ENCODE measurements at regions not wholly inside any gene's neighbourhood (a gene's known extent, or its start where the extent isn't known, plus 50 kb on each side); places are given as distances from the start of the nearest gene placed in this dataset.

GRCh38 chr7:132072873-132073272 lies 503.4 kb downstream of the PLXNA4 start:
- H3K27me3 Mint-ChIP-seq: peaks cover 13% of the 10 kb centered on the region
- H3K9me3 Mint-ChIP-seq: no peaks in the 10 kb centered on the region
- no peaks in the 10 kb centered on the region for H3K36me3 Mint-ChIP-seq (ENCODE audit: low read depth)
- no peak overlapping the region for H3K4me3 Mint-ChIP-seq
- no peaks in the 10 kb centered on the region for H3K4me1 Mint-ChIP-seq (ENCODE audit: low read depth)
- H3K27ac Mint-ChIP-seq: no peak overlapping the region

- Mint-ChIP-seq H3K9me3 (no peaks in the 10 kb centered on the region), H3K27me3 (peaks cover 13% of the 10 kb centered on the region)
These were observed 504.1 kb downstream of the PLXNA4 start for GRCh38 chr7:132072165-132072564.

GRCh38 chr7:132069306-132069705 lies 507.0 kb downstream of the PLXNA4 start:
- H3K27me3 Mint-ChIP-seq: no peaks in the 10 kb centered on the region
- no peak overlapping the region for H3K27ac Mint-ChIP-seq
- no peak overlapping the region for H3K4me3 Mint-ChIP-seq
- H3K9me3 Mint-ChIP-seq: no peaks in the 10 kb centered on the region
- no peaks in the 10 kb centered on the region for H3K4me1 Mint-ChIP-seq (ENCODE audit: low read depth)
- H3K36me3 Mint-ChIP-seq (ENCODE audit: low read depth): no peaks in the 10 kb centered on the region

More at GRCh38 chr7:132072165-132072564, 504.1 kb downstream of the PLXNA4 start:
- Mint-ChIP-seq H3K36me3 (ENCODE audit: low read depth) (no peaks in the 10 kb centered on the region), H3K27ac (no peak overlapping the region), H3K4me1 (ENCODE audit: low read depth) (no peaks in the 10 kb centered on the region), H3K4me3 (no peak overlapping the region)

GRCh38 chr7:132066761-132067171 lies 509.5 kb downstream of the PLXNA4 start:
- Mint-ChIP-seq H3K9me3 (no peaks in the 10 kb centered on the region), H3K4me1 (ENCODE audit: low read depth) (no peaks in the 10 kb centered on the region), H3K27me3 (no peaks in the 10 kb centered on the region), H3K36me3 (ENCODE audit: low read depth) (no peaks in the 10 kb centered on the region), H3K4me3 (no peak overlapping the region), H3K27ac (no peak overlapping the region)

- Mint-ChIP-seq H3K36me3 (ENCODE audit: low read depth) (no peaks in the 10 kb centered on the region), H3K27me3 (peaks cover 3% of the 10 kb centered on the region), H3K9me3 (no peaks in the 10 kb centered on the region), H3K4me3 (no peak overlapping the region), H3K4me1 (ENCODE audit: low read depth) (no peaks in the 10 kb centered on the region), H3K27ac (no peak overlapping the region)
These were observed 509.7 kb upstream of the PODXL start for GRCh38 chr7:132065989-132066603.

- no peak overlapping the region for H3K4me3 Mint-ChIP-seq
- no peaks in the 10 kb centered on the region for H3K36me3 Mint-ChIP-seq (ENCODE audit: low read depth)
- no peaks in the 10 kb centered on the region for H3K9me3 Mint-ChIP-seq
- no peaks in the 10 kb centered on the region for H3K4me1 Mint-ChIP-seq (ENCODE audit: low read depth)
- peaks cover 4% of the 10 kb centered on the region for H3K27me3 Mint-ChIP-seq
- no peak overlapping the region for H3K27ac Mint-ChIP-seq
These were observed 509.0 kb upstream of the PODXL start for GRCh38 chr7:132065193-132065988.

GRCh38 chr7:132063800-132064199 lies 507.4 kb upstream of the PODXL start:
- Mint-ChIP-seq H3K36me3 (ENCODE audit: low read depth) (no peaks in the 10 kb centered on the region), H3K4me3 (no peak overlapping the region), H3K4me1 (ENCODE audit: low read depth) (no peaks in the 10 kb centered on the region), H3K27ac (no peak overlapping the region), H3K27me3 (peaks cover 6% of the 10 kb centered on the region), H3K9me3 (no peaks in the 10 kb centered on the region)

GRCh38 chr7:132061937-132062336 lies 505.5 kb upstream of the PODXL start:
- H3K9me3 Mint-ChIP-seq: peaks cover 7% of the 10 kb centered on the region
- no peak overlapping the region for H3K4me3 Mint-ChIP-seq
- no peak overlapping the region for H3K27ac Mint-ChIP-seq
- no peaks in the 10 kb centered on the region for H3K4me1 Mint-ChIP-seq (ENCODE audit: low read depth)
- H3K27me3 Mint-ChIP-seq: peaks cover 10% of the 10 kb centered on the region
- H3K36me3 Mint-ChIP-seq (ENCODE audit: low read depth): no peaks in the 10 kb centered on the region

GRCh38 chr7:132059141-132059540 lies 502.7 kb upstream of the PODXL start:
- no peak overlapping the region for H3K4me3 Mint-ChIP-seq
- no peaks in the 10 kb centered on the region for H3K4me1 Mint-ChIP-seq (ENCODE audit: low read depth)
- H3K36me3 Mint-ChIP-seq (ENCODE audit: low read depth): no peaks in the 10 kb centered on the region
- H3K27me3 Mint-ChIP-seq: peaks cover 10% of the 10 kb centered on the region
- H3K27ac Mint-ChIP-seq: no peak overlapping the region
- peaks cover 13% of the 10 kb centered on the region for H3K9me3 Mint-ChIP-seq

GRCh38 chr7:132055336-132056120 lies 499.1 kb upstream of the PODXL start:
- Mint-ChIP-seq H3K27me3 (peaks cover 12% of the 10 kb centered on the region), H3K27ac (no peak overlapping the region), H3K36me3 (ENCODE audit: low read depth) (no peaks in the 10 kb centered on the region)

GRCh38 chr7:132053871-132054270 lies 497.4 kb upstream of the PODXL start:
- Mint-ChIP-seq H3K36me3 (ENCODE audit: low read depth) (no peaks in the 10 kb centered on the region), H3K4me1 (ENCODE audit: low read depth) (no peaks in the 10 kb centered on the region), H3K27me3 (peaks cover 16% of the 10 kb centered on the region), H3K4me3 (no peak overlapping the region), H3K27ac (no peak overlapping the region), H3K9me3 (peaks cover 13% of the 10 kb centered on the region)

More at GRCh38 chr7:132055336-132056120, 499.1 kb upstream of the PODXL start:
- H3K9me3 Mint-ChIP-seq: peaks cover 13% of the 10 kb centered on the region
- H3K4me3 Mint-ChIP-seq: no peak overlapping the region
- no peaks in the 10 kb centered on the region for H3K4me1 Mint-ChIP-seq (ENCODE audit: low read depth)

GRCh38 chr7:132051311-132051710 lies 494.9 kb upstream of the PODXL start:
- no peaks in the 10 kb centered on the region for H3K36me3 Mint-ChIP-seq (ENCODE audit: low read depth)
- no peaks in the 10 kb centered on the region for H3K4me1 Mint-ChIP-seq (ENCODE audit: low read depth)
- H3K27ac Mint-ChIP-seq: no peak overlapping the region
- no peak overlapping the region for H3K4me3 Mint-ChIP-seq
- H3K9me3 Mint-ChIP-seq: no peaks in the 10 kb centered on the region
- peaks cover 13% of the 10 kb centered on the region for H3K27me3 Mint-ChIP-seq

- Mint-ChIP-seq H3K27ac (no peak overlapping the region), H3K36me3 (ENCODE audit: low read depth) (no peaks in the 10 kb centered on the region), H3K9me3 (no peaks in the 10 kb centered on the region), H3K27me3 (peaks cover 13% of the 10 kb centered on the region), H3K4me1 (ENCODE audit: low read depth) (no peaks in the 10 kb centered on the region), H3K4me3 (no peak overlapping the region)
These were observed 493.3 kb upstream of the PODXL start for GRCh38 chr7:132049462-132050304.

- Mint-ChIP-seq H3K9me3 (no peaks in the 10 kb centered on the region), H3K27me3 (peaks cover 12% of the 10 kb centered on the region), H3K4me1 (ENCODE audit: low read depth) (no peaks in the 10 kb centered on the region), H3K36me3 (ENCODE audit: low read depth) (no peaks in the 10 kb centered on the region), H3K27ac (no peak overlapping the region), H3K4me3 (no peak overlapping the region)
These were observed 489.1 kb upstream of the PODXL start for GRCh38 chr7:132045481-132045980.
